Astrocyte (in vitro differentiated cells and primary cell): ENCODE measurements at regions not wholly inside any gene's neighbourhood (a gene's known extent, or its start where the extent isn't known, plus 50 kb on each side); places are given as distances from the start of the nearest gene placed in this dataset.

Source experiments
- DNase-seq: peaks from one replicate; pipeline ENCODE4 v3.0.0-alpha.2; 2010; ENCODE audit warnings: low read depth
- FAIRE-seq: peaks from 2 replicates; lab custom pipeline; 2011; peaks lifted over from hg19 to GRCh38; lab: Jason Lieb, UNC
- H2AFZ ChIP-seq: 2 replicates; pipeline ENCODE4 v1.6.0; 2012; ENCODE audit warnings: low read depth, low read length, inconsistent platforms
- H3K27ac ChIP-seq: 2 replicates; pipeline ENCODE4 v1.5.1; 2011; ENCODE audit warnings: low read depth, low read length, inconsistent platforms
- H3K27me3 ChIP-seq: 2 replicates; pipeline ENCODE4 v1.6.0; 2011; ENCODE audit warnings: low read length, inconsistent platforms; ENCODE audit not compliant: insufficient read depth
- H3K36me3 ChIP-seq: 2 replicates; pipeline ENCODE4 v1.5.1; 2011; ENCODE audit warnings: low read length, inconsistent platforms; ENCODE audit not compliant: insufficient read depth
- H3K4me1 ChIP-seq: 2 replicates; pipeline ENCODE4 v1.5.1; 2011; ENCODE audit warnings: low read length, inconsistent platforms; ENCODE audit not compliant: insufficient read depth
- H3K4me2 ChIP-seq: 2 replicates; pipeline ENCODE4 v1.6.0; 2012; ENCODE audit warnings: low read length, inconsistent platforms
- H3K4me3 ChIP-seq: 2 replicates; pipeline ENCODE4 v1.5.1; 2011; ENCODE audit warnings: low read depth, mild to moderate bottlenecking, low read length, inconsistent platforms; ENCODE audit not compliant: insufficient read depth
- H3K79me2 ChIP-seq: 2 replicates; pipeline ENCODE4 v1.6.0; 2012; ENCODE audit warnings: mild to moderate bottlenecking, low read length, inconsistent platforms; ENCODE audit not compliant: insufficient read depth
- H3K9ac ChIP-seq: 2 replicates; pipeline ENCODE4 v1.6.0; 2012; ENCODE audit warnings: mild to moderate bottlenecking, low read length, inconsistent platforms
- H3K9me3 ChIP-seq: 2 replicates; pipeline ENCODE4 v1.5.1; 2012; ENCODE audit warnings: low read depth, mild to moderate bottlenecking, low read length, inconsistent platforms; ENCODE audit not compliant: insufficient read depth
- H4K20me1 ChIP-seq: 2 replicates; pipeline ENCODE4 v1.6.0; 2012; ENCODE audit warnings: low read length, inconsistent platforms; ENCODE audit not compliant: insufficient read depth
- H3K27ac Mint-ChIP-seq: one replicate; pipeline ENCODE4 v1.8.0; 2021; ENCODE audit warnings: mild to moderate bottlenecking, mixed read lengths; ENCODE audit not compliant: unreplicated experiment
- H3K27me3 Mint-ChIP-seq: one replicate; pipeline ENCODE4 v1.8.0; 2021; ENCODE audit warnings: low read depth, mixed read lengths; ENCODE audit not compliant: unreplicated experiment
- H3K36me3 Mint-ChIP-seq: one replicate; pipeline ENCODE4 v1.8.0; 2021; ENCODE audit warnings: low read depth, mixed read lengths; ENCODE audit not compliant: unreplicated experiment
- H3K4me1 Mint-ChIP-seq: one replicate; pipeline ENCODE4 v1.8.0; 2021; ENCODE audit warnings: low read depth, mixed read lengths; ENCODE audit not compliant: unreplicated experiment
- H3K4me3 Mint-ChIP-seq: one replicate; pipeline ENCODE4 v1.8.0; 2021; ENCODE audit warnings: mild to moderate bottlenecking, moderate library complexity, mixed read lengths; ENCODE audit not compliant: unreplicated experiment
- H3K9me3 Mint-ChIP-seq: one replicate; pipeline ENCODE4 v1.8.0; 2021; ENCODE audit warnings: mild to moderate bottlenecking, mixed read lengths; ENCODE audit not compliant: unreplicated experiment
- EZH2 ChIP-seq: IDR thresholded peaks from 2 replicates; pipeline ENCODE4 v1.6.1; 2012; ENCODE audit warnings: mild to moderate bottlenecking, low read length, inconsistent platforms; ENCODE audit not compliant: insufficient read depth
- TF ChIP-seq, protein P1 (sequence below): IDR thresholded peaks from 2 replicates; pipeline ENCODE4 v1.5.1; 2011; ENCODE audit warnings: low read depth, mild to moderate bottlenecking, inconsistent platforms, low read length, moderate library complexity; ENCODE audit not compliant: insufficient read depth

- no peak for DNase-seq
- Histone ChIP-seq H3K9me3 (no peaks in the 10 kb centered on the region), H2AFZ (no peak overlapping the region), H3K36me3 (no peaks in the 10 kb centered on the region), H3K4me2 (no peak overlapping the region), H3K9ac (no peak overlapping the region), H3K4me1 (no peaks in the 10 kb centered on the region), H3K27ac (no peak overlapping the region), H3K4me3 (no peak overlapping the region), H3K79me2 (no peaks in the 10 kb centered on the region), H3K27me3 (no peaks in the 10 kb centered on the region), H4K20me1 (no peaks in the 10 kb centered on the region)
- Mint-ChIP-seq H3K27me3 (no peaks in the 10 kb centered on the region), H3K27ac (no peak overlapping the region), H3K4me3 (no peak overlapping the region), H3K36me3 (no peaks in the 10 kb centered on the region), H3K9me3 (no peaks in the 10 kb centered on the region), H3K4me1 (no peaks in the 10 kb centered on the region)
- no peak for FAIRE-seq
- TF ChIP-seq, protein P1, sequence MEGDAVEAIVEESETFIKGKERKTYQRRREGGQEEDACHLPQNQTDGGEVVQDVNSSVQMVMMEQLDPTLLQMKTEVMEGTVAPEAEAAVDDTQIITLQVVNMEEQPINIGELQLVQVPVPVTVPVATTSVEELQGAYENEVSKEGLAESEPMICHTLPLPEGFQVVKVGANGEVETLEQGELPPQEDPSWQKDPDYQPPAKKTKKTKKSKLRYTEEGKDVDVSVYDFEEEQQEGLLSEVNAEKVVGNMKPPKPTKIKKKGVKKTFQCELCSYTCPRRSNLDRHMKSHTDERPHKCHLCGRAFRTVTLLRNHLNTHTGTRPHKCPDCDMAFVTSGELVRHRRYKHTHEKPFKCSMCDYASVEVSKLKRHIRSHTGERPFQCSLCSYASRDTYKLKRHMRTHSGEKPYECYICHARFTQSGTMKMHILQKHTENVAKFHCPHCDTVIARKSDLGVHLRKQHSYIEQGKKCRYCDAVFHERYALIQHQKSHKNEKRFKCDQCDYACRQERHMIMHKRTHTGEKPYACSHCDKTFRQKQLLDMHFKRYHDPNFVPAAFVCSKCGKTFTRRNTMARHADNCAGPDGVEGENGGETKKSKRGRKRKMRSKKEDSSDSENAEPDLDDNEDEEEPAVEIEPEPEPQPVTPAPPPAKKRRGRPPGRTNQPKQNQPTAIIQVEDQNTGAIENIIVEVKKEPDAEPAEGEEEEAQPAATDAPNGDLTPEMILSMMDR, result no peak
- TF ChIP-seq EZH2, result no peak
These were observed 70.0 kb upstream of the ZSWIM6 start for GRCh38 chr5:61262080-61262479.

DNA sequence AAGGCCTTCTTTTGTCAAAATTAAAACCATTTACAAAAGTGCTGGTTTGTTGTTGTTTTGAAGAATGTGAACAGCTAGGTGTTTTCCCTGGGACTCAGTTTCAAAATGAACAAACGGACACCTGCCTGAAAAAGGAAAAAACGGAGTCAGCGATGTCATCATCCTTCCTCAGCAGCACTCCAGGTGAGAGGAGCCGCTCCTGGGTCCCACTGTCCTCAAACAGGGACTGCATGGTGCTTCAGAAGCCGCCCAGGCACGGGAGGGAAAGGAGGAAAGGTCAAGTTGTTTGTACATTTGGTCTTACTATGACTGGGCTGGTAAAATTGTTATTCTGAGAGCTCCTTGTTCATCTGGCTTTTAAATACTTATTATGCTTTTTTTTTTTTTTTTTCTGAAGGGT, 69.0 kb upstream of the ZSWIM6 start:
- TF ChIP-seq, protein P1, result no peak
- TF ChIP-seq EZH2, result no peak
- DNase-seq (no peak), FAIRE-seq (no peak)
- no peaks in the 10 kb centered on the region for H3K27me3 ChIP-seq
- no peak overlapping the region for H3K27ac ChIP-seq
- no peak overlapping the region for H2AFZ ChIP-seq
- Mint-ChIP-seq H3K4me3 (no peak overlapping the region), H3K27ac (no peak overlapping the region), H3K4me1 (no peaks in the 10 kb centered on the region), H3K9me3 (no peaks in the 10 kb centered on the region), H3K27me3 (no peaks in the 10 kb centered on the region), H3K36me3 (no peaks in the 10 kb centered on the region)
- no peaks in the 10 kb centered on the region for H3K9me3 ChIP-seq
- H3K4me3 ChIP-seq, result no peak overlapping the region
- no peaks in the 10 kb centered on the region for H3K36me3 ChIP-seq
- H3K79me2 ChIP-seq, result no peaks in the 10 kb centered on the region
- no peaks in the 10 kb centered on the region for H4K20me1 ChIP-seq
- no peak overlapping the region for H3K9ac ChIP-seq
- no peak overlapping the region for H3K4me2 ChIP-seq
- no peaks in the 10 kb centered on the region for H3K4me1 ChIP-seq

DNA sequence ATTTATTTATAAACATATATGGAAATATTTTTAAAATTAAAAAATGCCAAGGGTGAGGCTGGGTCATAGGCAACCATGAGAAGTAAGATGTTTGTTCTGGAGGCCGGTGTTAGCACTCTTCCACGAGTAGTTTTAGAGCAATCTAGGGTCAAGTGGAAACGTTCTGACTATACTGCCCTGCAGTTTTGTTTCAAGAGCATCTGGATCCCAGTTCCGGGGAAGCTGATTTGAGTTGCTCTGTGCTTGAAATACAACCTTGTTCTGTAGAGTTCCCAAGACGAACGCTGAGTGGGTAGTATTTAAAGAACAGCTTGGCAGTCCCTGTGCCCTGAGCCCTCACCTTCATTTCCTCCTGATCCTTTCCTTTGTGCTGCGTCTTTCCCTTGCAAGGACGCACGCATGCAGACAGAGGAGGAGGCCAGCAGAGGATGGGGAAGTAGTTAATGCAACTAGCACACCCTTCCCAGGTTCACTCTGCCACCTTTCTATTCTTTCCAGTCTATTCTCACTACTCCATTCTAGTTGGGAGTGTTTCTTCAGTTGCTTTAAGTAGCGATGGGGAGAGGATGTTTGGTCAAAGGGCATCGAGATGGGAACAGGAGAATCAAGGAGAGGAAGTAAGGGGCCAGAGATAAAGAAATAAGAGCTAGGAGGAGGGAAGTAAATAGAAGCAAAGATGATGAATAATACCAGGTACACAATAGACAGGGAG, 68.3 kb upstream of the ZSWIM6 start:
- no peak overlapping the region for H3K9ac ChIP-seq
- TF ChIP-seq EZH2, result no peak
- TF ChIP-seq, protein P1, result no peak
- Mint-ChIP-seq H3K4me3 (no peak overlapping the region), H3K27me3 (no peaks in the 10 kb centered on the region), H3K4me1 (no peaks in the 10 kb centered on the region), H3K36me3 (no peaks in the 10 kb centered on the region), H3K9me3 (no peaks in the 10 kb centered on the region), H3K27ac (no peak overlapping the region)
- H3K4me2 ChIP-seq, result no peak overlapping the region
- no peaks in the 10 kb centered on the region for H3K36me3 ChIP-seq
- no peak overlapping the region for H3K4me3 ChIP-seq
- H4K20me1 ChIP-seq, result no peaks in the 10 kb centered on the region
- DNase-seq (no peak), FAIRE-seq (no peak)
- no peaks in the 10 kb centered on the region for H3K9me3 ChIP-seq
- no peaks in the 10 kb centered on the region for H3K27me3 ChIP-seq
- no peaks in the 10 kb centered on the region for H3K4me1 ChIP-seq
- no peak overlapping the region for H3K27ac ChIP-seq
- H3K79me2 ChIP-seq, result no peaks in the 10 kb centered on the region
- no peak overlapping the region for H2AFZ ChIP-seq
